HEK293T (cell line): ENCODE measurements at regions not wholly inside any gene's neighbourhood (a gene's known extent, or its start where the extent isn't known, plus 50 kb on each side); places are given as distances from the start of the nearest gene placed in this dataset.

Experiments used
- BHLHE40 ChIP-seq: fragments of 450-650 bp; IDR thresholded peaks from 2 replicates; pipeline ENCODE4 v1.6.1; 2016; ENCODE audit warnings: mild to moderate bottlenecking, moderate library complexity, borderline replicate concordance
- HDGF ChIP-seq: fragments of 450-650 bp; IDR thresholded peaks from 2 replicates; pipeline ENCODE4 v1.6.1; 2017; ENCODE audit warnings: antibody characterized with exemption, borderline replicate concordance

GRCh38 chr20:11729806-11730205 lies 187.9 kb upstream of the BTBD3 start:
- TF ChIP-seq BHLHE40 (no peak), HDGF (no peak)
